Peyer's patch (tissue), 4 donors: ENCODE measurements at regions not wholly inside any gene's neighbourhood (a gene's known extent, or its start where the extent isn't known, plus 50 kb on each side); places are given as distances from the start of the nearest gene placed in this dataset.

ENCODE experiments used
- CTCF ChIP-seq, 6 experiments: fragments of 450-650 bp in 4 of 6; fragments of 200-600 bp in 2 of 6; sonication (generic) in 1 of 6; IDR thresholded peaks; one replicate each; pipeline ENCODE4 v1.5.1; 2017 to 2019; ENCODE audit warnings: antibody characterized with exemption in 6 of 6, mild to moderate bottlenecking in 3 of 6, moderate library complexity in 1 of 6
- POLR2A ChIP-seq, 2 donors: fragments of 450-650 bp; IDR thresholded peaks; one replicate each; pipeline ENCODE4 v1.5.1; 2017; ENCODE audit warnings: antibody characterized with exemption in 2 of 2, mild to moderate bottlenecking in 2 of 2, moderate library complexity in 2 of 2

- TF ChIP-seq CTCF (IDR thresholded peaks at IDR 0.05) (no peak), POLR2A (IDR thresholded peaks at IDR 0.05) (no peak)
Observed at GRCh38 chr2:175871331-175872004, 130.6 kb downstream of the LNPK start.
